Keratinocyte (primary cell): ENCODE measurements at regions not wholly inside any gene's neighbourhood (a gene's known extent, or its start where the extent isn't known, plus 50 kb on each side); places are given as distances from the start of the nearest gene placed in this dataset.

Experiments used
- DNase-seq: peaks from one replicate; pipeline ENCODE4 v3.0.0-alpha.2; 2011; ENCODE audit warnings: low read depth, missing footprints, low spot score
- FAIRE-seq: peaks from 2 replicates; lab custom pipeline; 2011; peaks lifted over from hg19 to GRCh38; lab: Jason Lieb, UNC
- H2AFZ ChIP-seq: 2 replicates; pipeline ENCODE4 v1.6.0; 2012; ENCODE audit warnings: low read length, control low read depth, inconsistent platforms; ENCODE audit not compliant: control insufficient read depth
- H3K27ac ChIP-seq: 2 replicates; pipeline ENCODE4 v1.5.1; 2011; ENCODE audit warnings: low read length; ENCODE audit not compliant: control insufficient read depth, insufficient read depth
- H3K27me3 ChIP-seq: 3 replicates; pipeline ENCODE4 v1.6.0; 2011; ENCODE audit warnings: low read length; ENCODE audit not compliant: control insufficient read depth, insufficient read depth; ENCODE audit errors: extremely low read depth
- H3K36me3 ChIP-seq, 2 experiments: 2 replicates in 1 of 2; 3 replicates in 1 of 2; pipeline ENCODE4 v1.5.1; 2011; ENCODE audit warnings: low read length in 2 of 2, mild to moderate bottlenecking in 1 of 2; ENCODE audit not compliant: control insufficient read depth in 2 of 2, insufficient read depth in 2 of 2; ENCODE audit errors: extremely low read depth in 1 of 2
- H3K4me1 ChIP-seq: 3 replicates; pipeline ENCODE4 v1.5.1; 2011; ENCODE audit warnings: low read length; ENCODE audit not compliant: control insufficient read depth, insufficient read depth; ENCODE audit errors: extremely low read depth
- H3K4me2 ChIP-seq: 3 replicates; pipeline ENCODE4 v1.6.0; 2011; ENCODE audit warnings: low read depth, low read length; ENCODE audit not compliant: control insufficient read depth, insufficient read depth; ENCODE audit errors: extremely low read depth
- H3K4me3 ChIP-seq, 3 experiments: fragments of 200-600 bp in 1 of 3; sonication (generic) in 1 of 3; 2 replicates in 2 of 3; 3 replicates in 1 of 3; pipeline ENCODE4 v1.5.1; 2011 to 2016; ENCODE audit warnings: low read length in 3 of 3, mild to moderate bottlenecking in 3 of 3, control low read depth in 2 of 3, inconsistent platforms in 1 of 3, low read depth in 1 of 3, mixed read lengths in 1 of 3, mixed run types in 1 of 3, moderate library complexity in 1 of 3; ENCODE audit not compliant: control insufficient read depth in 2 of 3, insufficient read depth in 2 of 3; ENCODE audit errors: extremely low read depth in 1 of 3
- H3K79me2 ChIP-seq: 2 replicates; pipeline ENCODE4 v1.6.0; 2012; ENCODE audit warnings: low read length; ENCODE audit not compliant: control insufficient read depth, insufficient read depth
- H3K9ac ChIP-seq: 3 replicates; pipeline ENCODE4 v1.6.0; 2011; ENCODE audit warnings: low read length; ENCODE audit not compliant: control insufficient read depth, insufficient read depth; ENCODE audit errors: extremely low read depth
- H3K9me1 ChIP-seq: 3 replicates; pipeline ENCODE4 v1.6.0; 2011; ENCODE audit warnings: low read length; ENCODE audit not compliant: control insufficient read depth, insufficient read depth; ENCODE audit errors: extremely low read depth
- H3K9me3 ChIP-seq: 2 replicates; pipeline ENCODE4 v1.5.1; 2012; ENCODE audit warnings: low read depth, low read length; ENCODE audit not compliant: control insufficient read depth
- H4K20me1 ChIP-seq: 3 replicates; pipeline ENCODE4 v1.6.0; 2011; ENCODE audit warnings: low read length; ENCODE audit not compliant: control insufficient read depth, insufficient read depth; ENCODE audit errors: extremely low read depth
- EZH2 ChIP-seq: IDR thresholded peaks from one replicate; pipeline ENCODE4 v1.6.1; 2012; ENCODE audit warnings: inconsistent platforms, mild to moderate bottlenecking, low read length, moderate library complexity
- dilution Hi-C: fragments of 300-500 bp; cut with MboI; formaldehyde crosslinking; loops from one replicate; pipeline ENCODE4 v1.7.0; 2020; ENCODE audit warnings: low sequenced_read_pairs; ENCODE audit not compliant: extremely low pct_ligation_motif_present
- TF ChIP-seq, protein P1 (sequence below), 3 experiments: IDR thresholded peaks in 1 of 3; conservative IDR thresholded peaks in 1 of 3; optimal IDR thresholded peaks in 1 of 3; 2 replicates in 2 of 3; 3 replicates in 1 of 3; pipeline versions ENCODE3 to v1.5.1; 2011; ENCODE audit warnings: low read length in 3 of 3, mild to moderate bottlenecking in 3 of 3, moderate library complexity in 2 of 3, control low read depth in 1 of 3, inconsistent platforms in 1 of 3; ENCODE audit not compliant: insufficient read depth in 2 of 3; ENCODE audit errors: extremely low read depth in 1 of 3

DNA sequence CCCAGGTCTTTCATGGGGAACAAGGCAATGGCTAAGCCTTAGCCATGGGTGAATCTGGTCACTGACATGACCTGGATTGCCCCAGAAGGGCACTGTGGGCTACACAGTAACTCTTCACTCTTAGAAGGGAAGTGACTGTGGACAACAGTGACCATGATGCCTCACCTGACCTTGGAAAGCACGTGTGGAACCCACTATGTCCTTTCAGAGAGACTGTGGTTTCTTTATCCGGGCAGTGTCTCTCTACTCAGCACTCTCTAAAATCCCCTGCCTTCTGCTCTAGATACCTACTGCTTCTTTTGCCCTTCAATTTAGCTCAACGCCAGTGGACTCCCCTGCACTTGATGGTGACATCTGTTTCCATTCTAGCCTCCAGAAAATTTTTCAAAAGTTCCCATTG lies 66.1 kb upstream of the ANKFN1 start:
- H4K20me1 ChIP-seq, result no peaks in the 10 kb centered on the region
- H3K4me1 ChIP-seq, result no peaks in the 10 kb centered on the region
- FAIRE-seq (no peak), DNase-seq (no peak)
- no peak overlapping the region for H3K9ac ChIP-seq
- no peaks in the 10 kb centered on the region for H3K36me3 ChIP-seq
- dilution Hi-C loops, result no loop called here
- H2AFZ ChIP-seq, result no peak overlapping the region
- H3K27me3 ChIP-seq, result no peaks in the 10 kb centered on the region
- TF ChIP-seq, protein P1, sequence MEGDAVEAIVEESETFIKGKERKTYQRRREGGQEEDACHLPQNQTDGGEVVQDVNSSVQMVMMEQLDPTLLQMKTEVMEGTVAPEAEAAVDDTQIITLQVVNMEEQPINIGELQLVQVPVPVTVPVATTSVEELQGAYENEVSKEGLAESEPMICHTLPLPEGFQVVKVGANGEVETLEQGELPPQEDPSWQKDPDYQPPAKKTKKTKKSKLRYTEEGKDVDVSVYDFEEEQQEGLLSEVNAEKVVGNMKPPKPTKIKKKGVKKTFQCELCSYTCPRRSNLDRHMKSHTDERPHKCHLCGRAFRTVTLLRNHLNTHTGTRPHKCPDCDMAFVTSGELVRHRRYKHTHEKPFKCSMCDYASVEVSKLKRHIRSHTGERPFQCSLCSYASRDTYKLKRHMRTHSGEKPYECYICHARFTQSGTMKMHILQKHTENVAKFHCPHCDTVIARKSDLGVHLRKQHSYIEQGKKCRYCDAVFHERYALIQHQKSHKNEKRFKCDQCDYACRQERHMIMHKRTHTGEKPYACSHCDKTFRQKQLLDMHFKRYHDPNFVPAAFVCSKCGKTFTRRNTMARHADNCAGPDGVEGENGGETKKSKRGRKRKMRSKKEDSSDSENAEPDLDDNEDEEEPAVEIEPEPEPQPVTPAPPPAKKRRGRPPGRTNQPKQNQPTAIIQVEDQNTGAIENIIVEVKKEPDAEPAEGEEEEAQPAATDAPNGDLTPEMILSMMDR (optimal IDR thresholded peaks at IDR 0.05 in 1 of 3, IDR thresholded peaks at IDR 0.05 in 1 of 3, conservative IDR thresholded peaks at IDR 0.05 in 1 of 3; ENCODE audit: extremely low read depth in 1 of 3, insufficient read depth in 2 of 3, low read length in 3 of 3), result no peak
- TF ChIP-seq EZH2, result no peak
- H3K9me3 ChIP-seq, result no peaks in the 10 kb centered on the region
- H3K4me2 ChIP-seq, result no peak overlapping the region
- H3K9me1 ChIP-seq, result no peaks in the 10 kb centered on the region
- no peak overlapping the region for H3K4me3 ChIP-seq
- H3K79me2 ChIP-seq, result no peaks in the 10 kb centered on the region
- no peak overlapping the region for H3K27ac ChIP-seq

DNA sequence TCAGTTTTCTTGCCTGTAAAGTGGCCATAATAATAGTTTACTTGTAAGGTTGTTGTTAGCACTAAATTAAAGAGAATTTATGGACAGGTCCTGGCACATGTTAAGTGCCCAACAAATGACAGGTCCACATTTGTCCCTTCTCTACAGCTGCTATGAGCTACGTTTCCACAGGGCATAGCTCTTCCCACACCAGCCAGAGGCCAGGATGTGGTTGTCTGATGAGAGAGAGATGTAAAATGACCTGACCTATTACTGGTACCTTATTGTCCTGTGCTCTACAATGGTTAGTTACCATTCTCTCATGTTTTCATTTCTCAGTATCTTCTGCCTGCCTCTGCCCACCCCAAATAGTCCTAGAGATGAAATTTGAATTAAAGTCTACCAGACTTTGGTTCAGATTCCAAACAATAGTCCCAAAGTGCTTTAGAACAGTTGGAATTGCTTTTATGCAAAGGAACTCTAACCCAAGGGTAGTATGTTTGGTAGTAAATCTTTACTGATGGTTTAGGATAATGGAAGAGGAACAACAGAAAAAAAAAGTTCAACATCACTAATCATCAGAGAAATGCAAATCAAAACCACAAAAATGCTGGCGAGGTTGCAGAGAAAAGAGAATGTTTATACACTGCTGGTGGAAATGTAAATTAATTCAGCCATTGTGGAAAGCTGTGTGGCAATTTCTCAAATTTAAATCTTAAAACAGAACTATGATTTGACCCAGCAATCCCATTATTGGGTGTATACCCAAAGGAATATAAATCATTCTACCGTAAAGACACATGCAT lies 57.1 kb upstream of the ANKFN1 start:
- TF ChIP-seq, protein P1 (optimal IDR thresholded peaks at IDR 0.05 in 1 of 3, IDR thresholded peaks at IDR 0.05 in 1 of 3, conservative IDR thresholded peaks at IDR 0.05 in 1 of 3; ENCODE audit: extremely low read depth in 1 of 3, insufficient read depth in 2 of 3, low read length in 3 of 3), result no peak
- TF ChIP-seq EZH2, result no peak
- FAIRE-seq (no peak), DNase-seq (no peak)
- no peaks in the 10 kb centered on the region for H3K27me3 ChIP-seq
- no peaks in the 10 kb centered on the region for H4K20me1 ChIP-seq
- no peaks in the 10 kb centered on the region for H3K4me1 ChIP-seq
- dilution Hi-C loops, result no loop called here
- H3K4me2 ChIP-seq, result no peak overlapping the region
- no peak overlapping the region for H3K27ac ChIP-seq
- H3K9me3 ChIP-seq, result no peaks in the 10 kb centered on the region
- no peak overlapping the region for H3K9ac ChIP-seq
- H3K79me2 ChIP-seq, result no peaks in the 10 kb centered on the region
- H3K4me3 ChIP-seq, result no peak overlapping the region
- H3K36me3 ChIP-seq, result no peaks in the 10 kb centered on the region
- no peak overlapping the region for H2AFZ ChIP-seq
- H3K9me1 ChIP-seq, result no peaks in the 10 kb centered on the region
